HUES6 (cell line): ENCODE measurements at regions not wholly inside any gene's neighbourhood (a gene's known extent, or its start where the extent isn't known, plus 50 kb on each side); places are given as distances from the start of the nearest gene placed in this dataset.

Experiments used
- H3K27ac ChIP-seq: 2 replicates; pipeline ENCODE4 v1.7.0; 2013; ENCODE audit warnings: low read depth, mild to moderate bottlenecking, low read length, inconsistent platforms
- H3K27me3 ChIP-seq: 2 replicates; pipeline ENCODE4 v1.6.1; 2013; ENCODE audit warnings: low read length; ENCODE audit not compliant: control insufficient read depth, insufficient read depth
- H3K36me3 ChIP-seq: 2 replicates; pipeline ENCODE4 v1.6.1; 2013; ENCODE audit warnings: low read length; ENCODE audit not compliant: control insufficient read depth, insufficient read depth
- H3K4me1 ChIP-seq: 2 replicates; pipeline ENCODE4 v1.6.1; 2013; ENCODE audit warnings: low read length; ENCODE audit not compliant: control insufficient read depth, insufficient read depth
- H3K4me3 ChIP-seq: 2 replicates; pipeline ENCODE4 v1.5.1; 2013; ENCODE audit warnings: low read depth, low read length
- H3K9ac ChIP-seq: one replicate; pipeline ENCODE4 v1.6.1; 2013; ENCODE audit warnings: mild to moderate bottlenecking, low read length
- H3K9me3 ChIP-seq: 2 replicates; pipeline ENCODE4 v1.6.1; 2013; ENCODE audit warnings: low read depth, low read length; ENCODE audit not compliant: control insufficient read depth, insufficient read depth

GRCh38 chr20:20993372-20993771, 112.8 kb downstream of the LINC00237 start:
- Histone ChIP-seq H3K4me1 (no peaks in the 10 kb centered on the region), H3K9ac (no peak overlapping the region), H3K36me3 (no peaks in the 10 kb centered on the region), H3K27me3 (peaks cover 3% of the 10 kb centered on the region; the same call in 1 of the 2 replicates), H3K4me3 (no peak overlapping the region), H3K27ac (no peak overlapping the region), H3K9me3 (no peaks in the 10 kb centered on the region)

- Histone ChIP-seq H3K27ac (no peak overlapping the region), H3K4me1 (no peaks in the 10 kb centered on the region), H3K27me3 (peaks cover 3% of the 10 kb centered on the region; the same call in 1 of the 2 replicates), H3K36me3 (no peaks in the 10 kb centered on the region), H3K9me3 (no peaks in the 10 kb centered on the region), H3K4me3 (no peak overlapping the region), H3K9ac (no peak overlapping the region)
Measured at GRCh38 chr20:20992686-20993360, 113.3 kb downstream of the LINC00237 start.

- Histone ChIP-seq H3K27ac (no peak overlapping the region), H3K4me1 (no peaks in the 10 kb centered on the region), H3K4me3 (no peak overlapping the region), H3K9ac (no peak overlapping the region), H3K9me3 (no peaks in the 10 kb centered on the region), H3K36me3 (no peaks in the 10 kb centered on the region), H3K27me3 (no peaks in the 10 kb centered on the region)
Measured at GRCh38 chr20:20992277-20992676, 113.9 kb downstream of the LINC00237 start.

DNA sequence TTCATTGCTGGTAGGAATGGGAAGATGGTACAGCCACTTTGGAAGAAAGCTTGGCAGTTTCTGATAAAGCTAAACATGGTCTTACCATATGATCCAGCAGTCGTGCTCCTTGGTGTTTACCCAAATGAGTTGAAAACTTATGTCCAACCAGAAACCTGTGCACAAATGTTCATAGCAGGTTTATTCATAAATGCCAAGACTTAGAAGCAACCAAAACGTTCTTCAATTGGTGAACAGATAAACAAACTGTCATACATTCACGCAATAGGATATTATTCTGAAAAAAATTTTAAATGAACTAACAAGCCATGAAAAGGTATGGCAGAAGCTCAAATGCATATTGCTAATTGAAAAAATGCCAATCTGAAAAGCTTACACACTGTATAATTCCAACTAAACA, 117.1 kb downstream of the LINC00237 start:
- Histone ChIP-seq H3K4me1 (no peaks in the 10 kb centered on the region), H3K27ac (no peak overlapping the region), H3K4me3 (no peak overlapping the region), H3K9ac (no peak overlapping the region), H3K27me3 (no peaks in the 10 kb centered on the region), H3K9me3 (no peaks in the 10 kb centered on the region), H3K36me3 (no peaks in the 10 kb centered on the region)

DNA sequence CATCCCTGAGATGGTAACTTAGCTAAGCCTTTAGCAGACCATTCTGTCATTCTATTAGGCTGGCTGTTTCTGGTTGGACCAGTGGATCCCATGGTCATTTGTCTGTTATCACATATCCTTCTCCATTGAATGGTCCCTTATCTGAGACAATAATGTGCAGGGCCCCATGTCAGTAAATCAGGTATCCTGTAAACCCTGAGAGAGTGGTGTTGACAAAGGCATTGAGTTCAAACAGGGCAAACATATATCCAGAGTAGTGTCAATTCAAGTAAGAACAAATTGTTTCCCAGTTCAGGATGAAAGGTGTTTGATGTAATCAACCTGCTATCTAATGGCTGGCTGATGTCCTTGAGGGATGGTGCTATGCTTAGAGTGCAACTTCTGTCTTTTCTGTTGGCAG, 126.2 kb downstream of the LINC00237 start:
- Histone ChIP-seq H3K27ac (no peak overlapping the region), H3K9me3 (0 out of 2 replicates have a peak, but pooled peaks cover 6% of the 10 kb centered on the region), H3K9ac (no peak overlapping the region)

DNA sequence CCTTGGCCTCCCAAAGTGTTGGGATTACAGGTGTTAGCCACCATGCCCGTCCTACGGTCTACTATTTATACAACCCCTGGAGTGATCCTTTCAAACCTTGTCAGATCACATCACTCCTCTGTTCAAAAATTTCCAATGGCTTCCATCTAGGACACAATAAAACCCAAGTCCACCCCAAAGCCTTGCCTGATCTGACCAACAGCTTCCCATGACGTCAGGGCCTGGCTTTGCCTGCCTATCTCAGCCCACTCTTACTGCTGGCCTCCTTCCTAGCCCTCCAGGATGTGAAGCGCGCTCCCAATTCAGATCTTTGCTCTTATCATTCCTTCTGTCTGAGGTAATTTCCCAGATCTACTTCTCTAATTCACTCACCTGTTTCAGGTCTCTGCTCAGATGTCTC, 128.4 kb downstream of the LINC00237 start:
- Histone ChIP-seq H3K4me3 (no peak overlapping the region), H3K27me3 (no peaks in the 10 kb centered on the region), H3K9me3 (0 out of 2 replicates have a peak, but pooled peaks cover 9% of the 10 kb centered on the region), H3K9ac (no peak overlapping the region), H3K36me3 (no peaks in the 10 kb centered on the region), H3K4me1 (no peaks in the 10 kb centered on the region), H3K27ac (no peak overlapping the region)

More for the DNA sequence above, 126.2 kb downstream of the LINC00237 start:
- Histone ChIP-seq H3K36me3 (no peaks in the 10 kb centered on the region), H3K4me3 (no peak overlapping the region), H3K4me1 (no peaks in the 10 kb centered on the region), H3K27me3 (no peaks in the 10 kb centered on the region)

GRCh38 chr20:20972490-20972889, 133.7 kb downstream of the LINC00237 start:
- no peak overlapping the region for H3K9ac ChIP-seq

GRCh38 chr20:20971810-20972209, 134.3 kb downstream of the LINC00237 start:
- Histone ChIP-seq H3K27ac (no peak overlapping the region), H3K4me3 (no peak overlapping the region), H3K36me3 (no peaks in the 10 kb centered on the region), H3K9me3 (0 out of 2 replicates have a peak, but pooled peaks cover 2% of the 10 kb centered on the region), H3K27me3 (no peaks in the 10 kb centered on the region), H3K9ac (no peak overlapping the region), H3K4me1 (peaks cover 24% of the 10 kb centered on the region)

More at GRCh38 chr20:20972490-20972889, 133.7 kb downstream of the LINC00237 start:
- Histone ChIP-seq H3K27ac (no peak overlapping the region), H3K4me1 (peaks cover 24% of the 10 kb centered on the region), H3K4me3 (no peak overlapping the region), H3K9me3 (0 out of 2 replicates have a peak, but pooled peaks cover 2% of the 10 kb centered on the region), H3K27me3 (no peaks in the 10 kb centered on the region), H3K36me3 (no peaks in the 10 kb centered on the region)

DNA sequence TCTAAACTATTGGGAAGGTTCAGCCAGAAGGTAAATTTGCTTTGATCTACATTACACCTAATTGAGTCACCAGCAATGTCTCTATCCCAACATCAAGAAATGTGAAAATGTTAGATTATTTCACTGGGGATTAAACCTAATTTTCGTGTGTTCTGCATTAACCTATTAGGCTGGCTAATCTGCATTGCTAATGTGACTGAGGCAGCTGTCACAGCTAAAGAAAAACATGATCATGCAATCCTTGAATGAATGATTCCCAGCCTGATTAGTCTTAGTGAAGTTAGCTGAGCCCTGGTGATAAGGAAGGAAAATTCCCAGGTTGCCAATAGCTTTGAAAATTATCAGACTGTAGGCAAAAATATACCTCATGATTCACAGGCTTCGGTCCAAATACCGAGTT, 135.3 kb downstream of the LINC00237 start:
- peaks cover 24% of the 10 kb centered on the region for H3K4me1 ChIP-seq
- 0 out of 2 replicates have a peak, but pooled peaks cover 2% of the 10 kb centered on the region for H3K9me3 ChIP-seq
- H3K4me3 ChIP-seq, result no peak overlapping the region
- no peaks in the 10 kb centered on the region for H3K36me3 ChIP-seq
- no peak overlapping the region for H3K27ac ChIP-seq
- no peak overlapping the region for H3K9ac ChIP-seq
- no peaks in the 10 kb centered on the region for H3K27me3 ChIP-seq

- Histone ChIP-seq H3K36me3 (no peaks in the 10 kb centered on the region), H3K9me3 (0 out of 2 replicates have a peak, but pooled peaks cover 2% of the 10 kb centered on the region), H3K27ac (no peak overlapping the region), H3K27me3 (no peaks in the 10 kb centered on the region), H3K9ac (no peak overlapping the region), H3K4me3 (no peak overlapping the region), H3K4me1 (peaks cover 24% of the 10 kb centered on the region)
Measured at GRCh38 chr20:20969701-20970280, 136.4 kb downstream of the LINC00237 start.

DNA sequence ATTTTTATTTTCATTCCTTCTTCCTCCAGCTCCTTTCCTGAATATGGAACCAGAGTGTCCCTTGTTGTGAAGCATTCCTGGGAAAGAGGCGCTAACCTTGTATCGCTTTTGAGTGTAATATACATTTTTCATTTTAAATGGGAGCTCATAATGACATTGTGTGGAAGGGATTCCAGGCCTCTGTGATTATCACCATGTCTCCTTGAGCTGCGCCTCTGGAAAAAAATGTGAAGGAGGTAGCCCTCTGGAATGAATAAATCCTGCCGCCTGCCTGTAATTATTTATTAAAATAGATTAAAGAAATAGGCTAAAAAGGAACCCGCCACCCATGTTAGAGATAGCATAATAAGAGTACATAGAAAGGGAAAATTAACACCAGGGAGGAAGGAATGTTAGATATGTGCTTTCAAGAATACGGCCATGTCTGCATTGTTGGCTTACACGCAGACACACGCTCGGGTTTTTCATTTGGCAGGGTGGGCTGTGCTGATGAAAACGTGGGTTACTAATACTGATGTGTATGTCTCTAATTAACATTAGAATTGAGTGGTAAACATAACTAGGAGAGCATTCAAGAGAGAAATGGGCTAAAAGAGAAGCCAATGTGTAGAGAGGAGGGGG, 138.5 kb downstream of the LINC00237 start:
- H3K36me3 ChIP-seq, result no peaks in the 10 kb centered on the region
- no peaks in the 10 kb centered on the region for H3K27me3 ChIP-seq
- H3K9me3 ChIP-seq, result no peaks in the 10 kb centered on the region
- H3K27ac ChIP-seq, result no peak overlapping the region
- peaks cover 24% of the 10 kb centered on the region for H3K4me1 ChIP-seq
- no peak overlapping the region for H3K4me3 ChIP-seq
- H3K9ac ChIP-seq, result no peak overlapping the region
